T-helper 1 cell (primary cell): ENCODE measurements at regions not wholly inside any gene's neighbourhood (a gene's known extent, or its start where the extent isn't known, plus 50 kb on each side); places are given as distances from the start of the nearest gene placed in this dataset.

Experiments used
- DNase-seq, 5 donors: peaks; one replicate each; pipeline ENCODE4 v3.0.0-alpha.2; 2012 to 2020

- DNase-seq, result no peak
Observed at GRCh38 chr14:64639340-64639821, 64.8 kb upstream of the PLEKHG3 start.

GRCh38 chr14:64640839-64641238 lies 63.4 kb upstream of the PLEKHG3 start:
- no peak for DNase-seq

- DNase-seq, result no peak
Observed at GRCh38 chr14:64641760-64642159, 62.5 kb upstream of the PLEKHG3 start.

- no peak for DNase-seq
Observed at GRCh38 chr14:64643709-64644108, 60.5 kb upstream of the PLEKHG3 start.

DNA sequence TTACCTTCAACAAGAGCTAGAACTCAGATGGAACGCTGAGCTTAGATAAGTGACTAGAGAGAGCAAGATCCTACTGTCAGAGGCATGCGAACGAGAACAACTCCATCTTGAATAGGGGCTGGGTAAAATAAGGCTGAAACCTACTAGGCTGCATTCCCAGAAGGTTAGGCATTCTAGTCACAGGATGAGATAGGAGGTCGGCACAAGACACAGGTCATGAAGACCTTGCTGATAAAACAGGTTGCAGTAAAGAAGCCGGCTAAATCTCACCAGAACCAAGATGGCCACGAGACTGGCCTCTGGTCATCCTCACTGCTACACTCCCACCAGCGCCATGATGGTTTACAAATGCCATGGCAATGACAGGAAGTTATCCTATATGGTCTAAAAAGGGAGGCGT lies 59.6 kb upstream of the PLEKHG3 start:
- DNase-seq, result no peak

- DNase-seq, result no peak
Observed at GRCh38 chr14:64645220-64645892, 58.9 kb upstream of the PLEKHG3 start.

GRCh38 chr14:64646103-64646502 lies 58.1 kb upstream of the PLEKHG3 start:
- no peak for DNase-seq

- DNase-seq, result no peak
Observed at GRCh38 chr14:64649383-64649998, 54.7 kb upstream of the PLEKHG3 start.

GRCh38 chr14:64653900-64654245 lies 50.4 kb upstream of the PLEKHG3 start:
- no peak for DNase-seq

DNA sequence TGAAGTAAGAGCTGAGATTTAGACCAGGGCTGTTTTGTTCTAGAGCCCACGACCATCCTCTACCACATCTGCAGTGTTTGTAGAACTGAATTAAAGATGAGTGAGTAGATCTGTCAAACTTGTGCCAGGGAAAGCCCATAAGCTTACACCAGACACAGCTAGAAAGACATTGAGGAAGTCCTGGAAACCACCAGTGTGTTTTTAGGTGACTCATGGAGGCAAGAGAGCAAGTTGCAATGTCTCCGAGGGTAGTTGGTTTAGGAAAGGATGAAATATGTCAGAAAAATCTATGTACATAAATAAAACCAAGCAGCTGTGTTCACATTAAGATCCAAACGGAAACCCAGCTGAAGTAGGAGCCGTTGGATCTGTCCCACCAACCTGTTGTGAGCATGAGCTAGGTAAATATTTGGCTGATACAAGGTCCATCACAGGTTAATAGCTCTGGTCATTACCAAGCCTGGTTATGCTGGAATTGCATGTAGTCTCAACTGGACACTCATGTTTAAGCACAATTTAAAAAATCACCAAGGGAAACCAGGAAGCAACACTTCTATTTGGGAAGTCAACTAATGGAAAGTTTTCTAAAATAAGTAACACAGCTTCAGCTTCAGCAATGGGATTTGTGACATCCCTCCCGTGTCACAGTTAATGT lies 49.9 kb upstream of the PLEKHG3 start:
- DNase-seq, result peak in 1 of 5 donors; percentile 16
